Left ventricle myocardium inferior (tissue), 1 donor: ENCODE measurements at regions not wholly inside any gene's neighbourhood (a gene's known extent, or its start where the extent isn't known, plus 50 kb on each side); places are given as distances from the start of the nearest gene placed in this dataset.
"Not testable (repeated sequence)": the region's sequence is repeated elsewhere in the genome, so short reads cannot be mapped to it uniquely, and the experiment has no call there.

ENCODE experiments used
- DNase-seq: peaks from one replicate; pipeline ENCODE4 v3.0.0-alpha.2; 2020
- H3K27ac ChIP-seq: fragments of 200-600 bp; replicated peaks from 2 replicates; pipeline ENCODE4 v1.8.0; 2021
- H3K27me3 ChIP-seq: fragments of 200-600 bp; 2 replicates; pipeline ENCODE4 v1.8.0; 2021; ENCODE audit warnings: low read depth
- H3K36me3 ChIP-seq: fragments of 200-600 bp; 2 replicates; pipeline ENCODE4 v1.8.0; 2021
- H3K4me1 ChIP-seq: fragments of 200-600 bp; 2 replicates; pipeline ENCODE4 v1.8.0; 2021
- H3K4me3 ChIP-seq: fragments of 200-600 bp; 2 replicates; pipeline ENCODE4 v1.8.0; 2021; ENCODE audit warnings: mild to moderate bottlenecking, moderate library complexity
- H3K9me3 ChIP-seq: fragments of 200-600 bp; replicated peaks from 2 replicates; pipeline ENCODE4 v1.8.0; 2021
- CTCF ChIP-seq: fragments of 200-600 bp; IDR thresholded peaks from 2 replicates; pipeline ENCODE4 v1.8.0; 2021; ENCODE audit warnings: antibody characterized with exemption, mild to moderate bottlenecking, borderline replicate concordance
- intact Hi-C: fragments of 100-400 bp; cut with micrococcal nuclease; formaldehyde crosslinking; loops from one replicate; pipeline ENCODE4 v1.11.0; 2022
- donor health status: DM: no; HTN: yes; CAD: no; lungs with severe emphysema.

- Histone ChIP-seq H3K4me3 (no peak overlapping the region), H3K9me3 (no peaks in the 10 kb centered on the region), H3K4me1 (no peaks in the 10 kb centered on the region), H3K36me3 (no peaks in the 10 kb centered on the region), H3K27ac (no peak overlapping the region), H3K27me3 (no peaks in the 10 kb centered on the region)
- no peak for DNase-seq
- intact Hi-C loops, result no loop called here
- TF ChIP-seq CTCF, result no peak
These were observed 60.6 kb upstream of the SLC39A8 start for GRCh38 chr4:102405821-102406401.

- H3K4me1 ChIP-seq, intact Hi-C loops, H3K9me3 ChIP-seq, H3K27ac ChIP-seq, H3K27me3 ChIP-seq, DNase-seq, H3K36me3 ChIP-seq, H3K4me3 ChIP-seq: not testable (repeated sequence)
These were observed 65.6 kb upstream of the SLC39A8 start for GRCh38 chr4:102410884-102411283.

- Histone ChIP-seq H3K27me3 (no peaks in the 10 kb centered on the region), H3K4me1 (no peaks in the 10 kb centered on the region), H3K36me3 (no peaks in the 10 kb centered on the region), H3K27ac (no peak overlapping the region), H3K4me3 (no peak overlapping the region), H3K9me3 (no peaks in the 10 kb centered on the region)
- DNase-seq, result no peak
- intact Hi-C loops, result no loop called here
- no peak for TF ChIP-seq CTCF
These were observed 66.1 kb upstream of the SLC39A8 start for GRCh38 chr4:102411408-102411807.

GRCh38 chr4:102416765-102417164 is 71.5 kb upstream of the SLC39A8 start:
- H3K27ac ChIP-seq, result no peak overlapping the region
- no peak overlapping the region for H3K4me3 ChIP-seq
- no peaks in the 10 kb centered on the region for H3K36me3 ChIP-seq
- H3K4me1 ChIP-seq, result no peaks in the 10 kb centered on the region
- TF ChIP-seq CTCF, result no peak
- intact Hi-C loops, result no loop called here
- no peaks in the 10 kb centered on the region for H3K27me3 ChIP-seq
- H3K9me3 ChIP-seq, result no peaks in the 10 kb centered on the region
- DNase-seq, result no peak

GRCh38 chr4:102420563-102421398 is 75.5 kb upstream of the SLC39A8 start:
- intact Hi-C loops, result loop anchor here (10.0 kb wide), 1 partner anchor 674 kb away; the partner anchor contains the start of gene BDH2
- Histone ChIP-seq H3K9me3 (peaks cover 13% of the 10 kb centered on the region), H3K27ac (no peak overlapping the region), H3K4me3 (no peak overlapping the region), H3K4me1 (no peaks in the 10 kb centered on the region), H3K36me3 (no peaks in the 10 kb centered on the region), H3K27me3 (no peaks in the 10 kb centered on the region)
- no peak for DNase-seq
- no peak for TF ChIP-seq CTCF

- DNase-seq, result no peak
- Histone ChIP-seq H3K9me3 (peaks cover 13% of the 10 kb centered on the region), H3K27ac (no peak overlapping the region), H3K4me1 (no peaks in the 10 kb centered on the region), H3K27me3 (no peaks in the 10 kb centered on the region), H3K4me3 (no peak overlapping the region), H3K36me3 (no peaks in the 10 kb centered on the region)
- TF ChIP-seq CTCF, result no peak
- intact Hi-C loops, result loop anchor here (10.0 kb wide), 1 partner anchor 672 kb away; the partner anchor contains the start of gene BDH2
These were observed 77.6 kb upstream of the SLC39A8 start for GRCh38 chr4:102422843-102423242.
